ENCODE measurements at regions not wholly inside any gene's neighbourhood (a gene's known extent, or its start where the extent isn't known, plus 50 kb on each side); places are given as distances from the start of the nearest gene placed in this dataset.

GRCh38 chr21:31529406-31529805 is 130.1 kb upstream of the SOD1 start:
- H3K27ac Mint-ChIP-seq (ENCODE audit: unreplicated experiment) = no peak overlapping the region
- H3K4me3 Mint-ChIP-seq (ENCODE audit: unreplicated experiment) = no peak overlapping the region

GRCh38 chr21:31526040-31526439 is 133.5 kb upstream of the SOD1 start:
- H3K4me1 ChIP-seq (ENCODE audit: insufficient read depth, low read length) = no peaks in the 10 kb centered on the region
- no peak for TF ChIP-seq EZH2 (IDR thresholded peaks at IDR 0.05; ENCODE audit: insufficient read depth, low read length)
- TF ChIP-seq CTCF (IDR thresholded peaks at IDR 0.05; ENCODE audit: insufficient read depth, low read depth, low read length) = no peak
- no peaks in the 10 kb centered on the region for H3K9me3 ChIP-seq (ENCODE audit: insufficient read depth, low read depth, low read length)
- H2AFZ ChIP-seq (ENCODE audit: low read depth, low read length) = no peak overlapping the region
- Mint-ChIP-seq H3K9me3 (ENCODE audit: unreplicated experiment) (no peaks in the 10 kb centered on the region), H3K4me3 (ENCODE audit: unreplicated experiment) (no peak overlapping the region), H3K36me3 (ENCODE audit: low read depth, unreplicated experiment) (no peaks in the 10 kb centered on the region), H3K27ac (ENCODE audit: unreplicated experiment) (no peak overlapping the region), H3K4me1 (ENCODE audit: low read depth, unreplicated experiment) (peaks cover 15% of the 10 kb centered on the region), H3K27me3 (ENCODE audit: low read depth, unreplicated experiment) (no peaks in the 10 kb centered on the region)
- no peaks in the 10 kb centered on the region for H3K79me2 ChIP-seq (ENCODE audit: insufficient read depth, low read length)
- no peaks in the 10 kb centered on the region for H3K36me3 ChIP-seq (ENCODE audit: insufficient read depth, low read length)
- H3K27me3 ChIP-seq (ENCODE audit: insufficient read depth, low read length) = no peaks in the 10 kb centered on the region
- H3K4me2 ChIP-seq (ENCODE audit: low read length) = peak overlapping the region; percentile 36
- no peak overlapping the region for H3K4me3 ChIP-seq (ENCODE audit: insufficient read depth, low read depth, low read length)
- H3K27ac ChIP-seq (ENCODE audit: low read depth, low read length) = no peak overlapping the region
- H3K9ac ChIP-seq (ENCODE audit: low read length) = no peak overlapping the region
- no peaks in the 10 kb centered on the region for H4K20me1 ChIP-seq (ENCODE audit: insufficient read depth, low read length)
- DNase-seq (ENCODE audit: low read depth) (no peak), FAIRE-seq (no peak)

More at GRCh38 chr21:31529406-31529805, 130.1 kb upstream of the SOD1 start:
- peaks cover 19% of the 10 kb centered on the region for H3K4me1 Mint-ChIP-seq (ENCODE audit: low read depth, unreplicated experiment)
- no peaks in the 10 kb centered on the region for H4K20me1 ChIP-seq (ENCODE audit: insufficient read depth, low read length)
- H3K9ac ChIP-seq (ENCODE audit: low read length) = no peak overlapping the region
- no peak overlapping the region for H2AFZ ChIP-seq (ENCODE audit: low read depth, low read length)
- H3K4me1 ChIP-seq (ENCODE audit: insufficient read depth, low read length) = no peaks in the 10 kb centered on the region
- no peak for TF ChIP-seq EZH2 (IDR thresholded peaks at IDR 0.05; ENCODE audit: insufficient read depth, low read length)
- TF ChIP-seq CTCF (IDR thresholded peaks at IDR 0.05; ENCODE audit: insufficient read depth, low read depth, low read length) = no peak
- no peak overlapping the region for H3K4me3 ChIP-seq (ENCODE audit: insufficient read depth, low read depth, low read length)
- H3K27me3 Mint-ChIP-seq (ENCODE audit: low read depth, unreplicated experiment) = no peaks in the 10 kb centered on the region
- DNase-seq (ENCODE audit: low read depth) (no peak), FAIRE-seq (no peak)
- H3K9me3 Mint-ChIP-seq (ENCODE audit: unreplicated experiment) = no peaks in the 10 kb centered on the region
- no peaks in the 10 kb centered on the region for H3K36me3 Mint-ChIP-seq (ENCODE audit: low read depth, unreplicated experiment)
- H3K4me2 ChIP-seq (ENCODE audit: low read length) = no peak overlapping the region
- H3K79me2 ChIP-seq (ENCODE audit: insufficient read depth, low read length) = no peaks in the 10 kb centered on the region
- no peaks in the 10 kb centered on the region for H3K9me3 ChIP-seq (ENCODE audit: insufficient read depth, low read depth, low read length)
- no peaks in the 10 kb centered on the region for H3K27me3 ChIP-seq (ENCODE audit: insufficient read depth, low read length)
- no peaks in the 10 kb centered on the region for H3K36me3 ChIP-seq (ENCODE audit: insufficient read depth, low read length)
- H3K27ac ChIP-seq (ENCODE audit: low read depth, low read length) = no peak overlapping the region

GRCh38 chr21:31524140-31524539 is 135.4 kb upstream of the SOD1 start:
- no peaks in the 10 kb centered on the region for H3K9me3 Mint-ChIP-seq (ENCODE audit: unreplicated experiment)
- H4K20me1 ChIP-seq (ENCODE audit: insufficient read depth, low read length) = no peaks in the 10 kb centered on the region
- FAIRE-seq = no peak
- peaks cover 16% of the 10 kb centered on the region for H3K4me1 Mint-ChIP-seq (ENCODE audit: low read depth, unreplicated experiment)
- H3K27ac ChIP-seq (ENCODE audit: low read depth, low read length) = no peak overlapping the region
- no peak overlapping the region for H3K4me2 ChIP-seq (ENCODE audit: low read length)
- TF ChIP-seq EZH2 (IDR thresholded peaks at IDR 0.05; ENCODE audit: insufficient read depth, low read length) = no peak
- TF ChIP-seq CTCF (IDR thresholded peaks at IDR 0.05; ENCODE audit: insufficient read depth, low read depth, low read length) = no peak
- H3K4me3 Mint-ChIP-seq (ENCODE audit: unreplicated experiment) = no peak overlapping the region
- H3K36me3 Mint-ChIP-seq (ENCODE audit: low read depth, unreplicated experiment) = no peaks in the 10 kb centered on the region
- no peaks in the 10 kb centered on the region for H3K27me3 Mint-ChIP-seq (ENCODE audit: low read depth, unreplicated experiment)
- no peak overlapping the region for H2AFZ ChIP-seq (ENCODE audit: low read depth, low read length)
- H3K4me1 ChIP-seq (ENCODE audit: insufficient read depth, low read length) = no peaks in the 10 kb centered on the region
- no peak overlapping the region for H3K4me3 ChIP-seq (ENCODE audit: insufficient read depth, low read depth, low read length)
- no peak overlapping the region for H3K9ac ChIP-seq (ENCODE audit: low read length)
- no peaks in the 10 kb centered on the region for H3K27me3 ChIP-seq (ENCODE audit: insufficient read depth, low read length)
- no peak for DNase-seq (ENCODE audit: low read depth)
- H3K36me3 ChIP-seq (ENCODE audit: insufficient read depth, low read length) = no peaks in the 10 kb centered on the region
- H3K27ac Mint-ChIP-seq (ENCODE audit: unreplicated experiment) = no peak overlapping the region
- no peaks in the 10 kb centered on the region for H3K9me3 ChIP-seq (ENCODE audit: insufficient read depth, low read depth, low read length)
- no peaks in the 10 kb centered on the region for H3K79me2 ChIP-seq (ENCODE audit: insufficient read depth, low read length)

All from astrocyte (in vitro differentiated cells and primary cell).